ENCODE measurements at regions not wholly inside any gene's neighbourhood (a gene's known extent, or its start where the extent isn't known, plus 50 kb on each side); places are given as distances from the start of the nearest gene placed in this dataset.

GRCh38 chr2:226116346-226116745 is 683.3 kb downstream of the IRS1 start:
- Mint-ChIP-seq H3K4me1 (no peaks in the 10 kb centered on the region), H3K36me3 (no peaks in the 10 kb centered on the region), H3K9me3 (no peaks in the 10 kb centered on the region), H3K27me3 (peaks cover 0 to 20% (median 0%) of the 10 kb centered on the region in 5 donors), H3K4me3 (no peak overlapping the region), H3K27ac (no peak overlapping the region)
- Histone ChIP-seq H3K36me3 (ENCODE audit: control insufficient read depth in 2 of 3, insufficient read depth in 3 of 3, low read length in 3 of 3) (no peaks in the 10 kb centered on the region), H3K4me1 (ENCODE audit: control insufficient read depth in 2 of 2, insufficient read depth in 2 of 2, low read length in 2 of 2) (no peaks in the 10 kb centered on the region), H3K27me3 (ENCODE audit: control insufficient read depth in 2 of 2, insufficient read depth in 2 of 2, low read length in 2 of 2) (no peaks in the 10 kb centered on the region), H3K4me3 (ENCODE audit: low read length) (no peak overlapping the region), H3K27ac (ENCODE audit: low read depth, low read length) (no peak overlapping the region), H3K9me3 (ENCODE audit: control insufficient read depth in 2 of 3, low read length in 3 of 3) (no peaks in the 10 kb centered on the region)
- POLR2A ChIA-PET: no interaction called here
- no peak for ATAC-seq
- no peak for DNase-seq
- intact Hi-C loops (cut with micrococcal nuclease): no loop called here
- CTCF ChIA-PET: no interaction called here

- Mint-ChIP-seq H3K4me1 (no peaks in the 10 kb centered on the region), H3K9me3 (no peaks in the 10 kb centered on the region), H3K27me3 (peaks cover 0 to 18% (median 0%) of the 10 kb centered on the region in 5 donors), H3K36me3 (no peaks in the 10 kb centered on the region), H3K27ac (no peak overlapping the region), H3K4me3 (no peak overlapping the region)
- H3K27me3 ChIP-seq (ENCODE audit: control insufficient read depth in 2 of 2, insufficient read depth in 2 of 2, low read length in 2 of 2): no peaks in the 10 kb centered on the region
- no peaks in the 10 kb centered on the region for H3K9me3 ChIP-seq (ENCODE audit: control insufficient read depth in 2 of 3, low read length in 3 of 3)
- H3K4me3 ChIP-seq (ENCODE audit: low read length): no peak overlapping the region
- intact Hi-C loops (cut with micrococcal nuclease): no loop called here
- ChIA-PET CTCF (no interaction called here), POLR2A (no interaction called here)
- no peak for ATAC-seq
- H3K36me3 ChIP-seq (ENCODE audit: control insufficient read depth in 2 of 3, insufficient read depth in 3 of 3, low read length in 3 of 3): no peaks in the 10 kb centered on the region
- no peaks in the 10 kb centered on the region for H3K4me1 ChIP-seq (ENCODE audit: control insufficient read depth in 2 of 2, insufficient read depth in 2 of 2, low read length in 2 of 2)
- no peak overlapping the region for H3K27ac ChIP-seq (ENCODE audit: low read depth, low read length)
- no peak for DNase-seq
These were observed 683.8 kb downstream of the IRS1 start for GRCh38 chr2:226115832-226116200.

- CTCF ChIA-PET: no interaction called here
- Histone ChIP-seq H3K4me3 (ENCODE audit: low read length) (no peak overlapping the region), H3K9me3 (ENCODE audit: control insufficient read depth in 2 of 3, low read length in 3 of 3) (no peaks in the 10 kb centered on the region), H3K27me3 (ENCODE audit: control insufficient read depth in 2 of 2, insufficient read depth in 2 of 2, low read length in 2 of 2) (no peaks in the 10 kb centered on the region), H3K4me1 (ENCODE audit: control insufficient read depth in 2 of 2, insufficient read depth in 2 of 2, low read length in 2 of 2) (no peaks in the 10 kb centered on the region), H3K36me3 (ENCODE audit: control insufficient read depth in 2 of 3, insufficient read depth in 3 of 3, low read length in 3 of 3) (no peaks in the 10 kb centered on the region), H3K27ac (ENCODE audit: low read depth, low read length) (no peak overlapping the region)
- DNase-seq: no peak
- H3K36me3 Mint-ChIP-seq: no peaks in the 10 kb centered on the region
- H3K4me1 Mint-ChIP-seq: no peaks in the 10 kb centered on the region
- intact Hi-C loops (cut with micrococcal nuclease): no loop called here
- no peak overlapping the region for H3K27ac Mint-ChIP-seq
- POLR2A ChIA-PET: no interaction called here
- H3K4me3 Mint-ChIP-seq: no peak overlapping the region
- ATAC-seq: peak; percentile 79
- H3K9me3 Mint-ChIP-seq: peaks cover 0 to 3% (median 0%) of the 10 kb centered on the region in 11 donors
- peaks cover 0 to 18% (median 0%) of the 10 kb centered on the region in 5 donors for H3K27me3 Mint-ChIP-seq
These were observed 684.4 kb downstream of the IRS1 start for GRCh38 chr2:226115102-226115831.

- POLR2A ChIA-PET: no interaction called here
- no peaks in the 10 kb centered on the region for H3K9me3 ChIP-seq (ENCODE audit: control insufficient read depth in 2 of 3, low read length in 3 of 3)
- Mint-ChIP-seq H3K27me3 (peaks cover 0 to 18% (median 0%) of the 10 kb centered on the region in 5 donors), H3K4me3 (no peak overlapping the region), H3K36me3 (no peaks in the 10 kb centered on the region), H3K4me1 (no peaks in the 10 kb centered on the region), H3K9me3 (peaks cover 0 to 5% (median 0%) of the 10 kb centered on the region in 11 donors), H3K27ac (no peak overlapping the region)
- H3K27ac ChIP-seq (ENCODE audit: low read depth, low read length): no peak overlapping the region
- DNase-seq (no peak), ATAC-seq (no peak)
- no peak overlapping the region for H3K4me3 ChIP-seq (ENCODE audit: low read length)
- intact Hi-C loops (cut with micrococcal nuclease): no loop called here
- no peaks in the 10 kb centered on the region for H3K36me3 ChIP-seq (ENCODE audit: control insufficient read depth in 2 of 3, insufficient read depth in 3 of 3, low read length in 3 of 3)
- CTCF ChIA-PET: interaction anchor here (0.5 kb wide), 1 partner anchor 29 kb away, joined by 4 read pairs; no protein-coding TSS in a partner anchor
- no peaks in the 10 kb centered on the region for H3K4me1 ChIP-seq (ENCODE audit: control insufficient read depth in 2 of 2, insufficient read depth in 2 of 2, low read length in 2 of 2)
- H3K27me3 ChIP-seq (ENCODE audit: control insufficient read depth in 2 of 2, insufficient read depth in 2 of 2, low read length in 2 of 2): no peaks in the 10 kb centered on the region
These were observed 685.2 kb downstream of the IRS1 start for GRCh38 chr2:226114436-226114835.

GRCh38 chr2:226098861-226099745 is 699.6 kb downstream of the NYAP2 start:
- Mint-ChIP-seq H3K27me3 (peaks cover 0 to 1% (median 0%) of the 10 kb centered on the region in 5 donors), H3K36me3 (no peaks in the 10 kb centered on the region), H3K4me3 (no peak overlapping the region), H3K4me1 (no peaks in the 10 kb centered on the region), H3K9me3 (peaks cover 0 to 10% (median 0%) of the 10 kb centered on the region in 11 donors), H3K27ac (no peak overlapping the region)
- no peaks in the 10 kb centered on the region for H3K27me3 ChIP-seq (ENCODE audit: control insufficient read depth in 2 of 2, insufficient read depth in 2 of 2, low read length in 2 of 2)
- intact Hi-C loops (cut with micrococcal nuclease): no loop called here
- POLR2A ChIA-PET: no interaction called here
- no peaks in the 10 kb centered on the region for H3K9me3 ChIP-seq (ENCODE audit: control insufficient read depth in 2 of 3, low read length in 3 of 3)
- DNase-seq (no peak), ATAC-seq (no peak)
- no peak overlapping the region for H3K4me3 ChIP-seq (ENCODE audit: low read length)
- H3K36me3 ChIP-seq (ENCODE audit: control insufficient read depth in 2 of 3, insufficient read depth in 3 of 3, low read length in 3 of 3): no peaks in the 10 kb centered on the region
- CTCF ChIA-PET: no interaction called here
- H3K27ac ChIP-seq (ENCODE audit: low read depth, low read length): no peak overlapping the region
- no peaks in the 10 kb centered on the region for H3K4me1 ChIP-seq (ENCODE audit: control insufficient read depth in 2 of 2, insufficient read depth in 2 of 2, low read length in 2 of 2)

- intact Hi-C loops (cut with micrococcal nuclease): no loop called here
- H3K36me3 ChIP-seq (ENCODE audit: control insufficient read depth in 2 of 3, insufficient read depth in 3 of 3, low read length in 3 of 3): no peaks in the 10 kb centered on the region
- no peaks in the 10 kb centered on the region for H3K9me3 ChIP-seq (ENCODE audit: control insufficient read depth in 2 of 3, low read length in 3 of 3)
- ATAC-seq (no peak), DNase-seq (no peak)
- no peaks in the 10 kb centered on the region for H3K4me1 ChIP-seq (ENCODE audit: control insufficient read depth in 2 of 2, insufficient read depth in 2 of 2, low read length in 2 of 2)
- Mint-ChIP-seq H3K9me3 (peaks cover 0 to 25% (median 3%) of the 10 kb centered on the region in 11 donors), H3K27ac (no peak overlapping the region), H3K27me3 (peaks cover 0 to 5% (median 0%) of the 10 kb centered on the region in 5 donors), H3K4me3 (no peak overlapping the region), H3K4me1 (no peaks in the 10 kb centered on the region), H3K36me3 (no peaks in the 10 kb centered on the region)
- H3K27me3 ChIP-seq (ENCODE audit: control insufficient read depth in 2 of 2, insufficient read depth in 2 of 2, low read length in 2 of 2): no peaks in the 10 kb centered on the region
- H3K27ac ChIP-seq (ENCODE audit: low read depth, low read length): no peak overlapping the region
- H3K4me3 ChIP-seq (ENCODE audit: low read length): no peak overlapping the region
- POLR2A ChIA-PET: no interaction called here
- CTCF ChIA-PET: no interaction called here
These were observed 695.5 kb downstream of the NYAP2 start for GRCh38 chr2:226095058-226095457.

All from naive thymus-derived CD4-positive, alpha-beta T cell (primary cell).